CD14-positive monocyte (primary cell): ENCODE measurements at regions not wholly inside any gene's neighbourhood (a gene's known extent, or its start where the extent isn't known, plus 50 kb on each side); places are given as distances from the start of the nearest gene placed in this dataset.

Source experiments
- DNase-seq, 3 donors: peaks; one replicate each; pipeline ENCODE4 v3.0.0-alpha.2; 2011 to 2022
- H2AFZ ChIP-seq: 2 replicates; pipeline ENCODE4 v1.6.0; 2012; ENCODE audit warnings: mild to moderate bottlenecking, low read depth, low read length, inconsistent platforms; ENCODE audit not compliant: insufficient read depth, poor library complexity, severe bottlenecking
- H3K27ac ChIP-seq, 2 donors: 1 replicate in 1 of 2; 2 replicates in 1 of 2; pipeline ENCODE4 v1.5.1; 2012 to 2013; ENCODE audit warnings: low read length in 2 of 2, control low read depth in 1 of 2, inconsistent platforms in 1 of 2, low read depth in 1 of 2, mild to moderate bottlenecking in 1 of 2
- H3K27me3 ChIP-seq, 2 donors: one replicate each; pipeline versions ENCODE4 v1.6.0 to v1.6.1; 2011 to 2013; ENCODE audit warnings: low read length in 2 of 2; ENCODE audit not compliant: control insufficient read depth in 2 of 2, insufficient read depth in 2 of 2
- H3K36me3 ChIP-seq, 2 donors: replicated peaks in 1 of 2; 1 replicate in 1 of 2; 2 replicates in 1 of 2; pipeline versions ENCODE4 v1.5.1 to v1.6.1; 2012 to 2013; ENCODE audit warnings: low read length in 2 of 2, control low read depth in 1 of 2, inconsistent platforms in 1 of 2, mild to moderate bottlenecking in 1 of 2; ENCODE audit not compliant: insufficient read depth in 2 of 2, control insufficient read depth in 1 of 2
- H3K4me1 ChIP-seq, 2 donors: 1 replicate in 1 of 2; 2 replicates in 1 of 2; pipeline versions ENCODE4 v1.5.1 to v1.6.1; 2012 to 2013; ENCODE audit warnings: low read length in 2 of 2, control low read depth in 1 of 2, inconsistent platforms in 1 of 2, mild to moderate bottlenecking in 1 of 2, moderate library complexity in 1 of 2; ENCODE audit not compliant: insufficient read depth in 2 of 2, control insufficient read depth in 1 of 2
- H3K4me2 ChIP-seq: replicated peaks from 2 replicates; pipeline ENCODE3; 2012; ENCODE audit warnings: low read length, moderate library complexity, mild to moderate bottlenecking; ENCODE audit not compliant: poor library complexity, severe bottlenecking; ENCODE audit errors: extremely low read depth
- H3K4me3 ChIP-seq, 3 experiments: fragments of 200-600 bp in 1 of 3; sonication (generic) in 1 of 3; replicated peaks in 1 of 3; 1 replicate in 2 of 3; 2 replicates in 1 of 3; pipeline ENCODE4 v1.5.1; 2011 to 2013; ENCODE audit warnings: low read length in 3 of 3, mild to moderate bottlenecking in 3 of 3, control low read depth in 2 of 3, low read depth in 2 of 3, inconsistent platforms in 1 of 3, moderate library complexity in 1 of 3
- H3K79me2 ChIP-seq: 2 replicates; pipeline ENCODE4 v1.6.0; 2012; ENCODE audit warnings: mild to moderate bottlenecking, control low read depth, inconsistent platforms, low read length, moderate library complexity; ENCODE audit not compliant: insufficient read depth
- H3K9ac ChIP-seq: 2 replicates; pipeline ENCODE4 v1.6.0; 2017; ENCODE audit warnings: low read length, mild to moderate bottlenecking; ENCODE audit not compliant: insufficient read depth, poor library complexity, severe bottlenecking
- H3K9me3 ChIP-seq, 2 donors: replicated peaks in 1 of 2; 1 replicate in 1 of 2; 2 replicates in 1 of 2; pipeline versions ENCODE4 v1.5.1 to v1.6.1; 2012 to 2013; ENCODE audit warnings: low read length in 2 of 2, control low read depth in 1 of 2; ENCODE audit not compliant: control insufficient read depth in 1 of 2, insufficient read depth in 1 of 2
- H4K20me1 ChIP-seq: 2 replicates; pipeline ENCODE4 v1.6.0; 2012; ENCODE audit warnings: mild to moderate bottlenecking, low read length, control low read depth, moderate library complexity; ENCODE audit not compliant: insufficient read depth
- H3K27ac Mint-ChIP-seq, 7 donors: one replicate each; pipeline ENCODE4 v1.8.0; 2020; ENCODE audit warnings: mild to moderate bottlenecking in 7 of 7, mixed read lengths in 7 of 7, moderate library complexity in 6 of 7, inconsistent platforms in 2 of 7
- H3K27me3 Mint-ChIP-seq, 3 donors: one replicate each; pipeline ENCODE4 v1.8.0; 2021 to 2022; ENCODE audit warnings: low read depth in 3 of 3, mild to moderate bottlenecking in 3 of 3, mixed read lengths in 3 of 3, moderate library complexity in 3 of 3, inconsistent platforms in 1 of 3
- H3K36me3 Mint-ChIP-seq, 2 donors: one replicate each; pipeline ENCODE4 v1.8.0; 2020; ENCODE audit warnings: mixed read lengths in 2 of 2, inconsistent platforms in 1 of 2, mild to moderate bottlenecking in 1 of 2
- H3K4me1 Mint-ChIP-seq: one replicate; pipeline ENCODE4 v1.8.0; 2020; ENCODE audit warnings: mild to moderate bottlenecking, mixed read lengths
- H3K4me3 Mint-ChIP-seq, 2 donors: one replicate each; pipeline ENCODE4 v1.8.0; 2020; ENCODE audit warnings: mild to moderate bottlenecking in 2 of 2, mixed read lengths in 2 of 2, moderate library complexity in 1 of 2
- H3K9me3 Mint-ChIP-seq, 7 donors: one replicate each; pipeline ENCODE4 v1.8.0; 2020 to 2022; ENCODE audit warnings: mixed read lengths in 7 of 7, mild to moderate bottlenecking in 6 of 7, moderate library complexity in 6 of 7, inconsistent platforms in 2 of 7
- CTCF ChIP-seq: fragments of 200-600 bp; IDR thresholded peaks from one replicate; pipeline ENCODE4 v1.8.0; 2022; ENCODE audit warnings: antibody characterized with exemption, mild to moderate bottlenecking
- WGBS: methylation state at CpG from one replicate; pipeline ENCODE4 v1.1.5; 2013; ENCODE audit warnings: missing lambda C conversion rate; ENCODE audit not compliant: insufficient coverage; 5-methylcytosine and 5-hydroxymethylcytosine counted together
- intact Hi-C, 2 donors: fragments of 100-400 bp; cut with micrococcal nuclease; formaldehyde crosslinking; loops; one replicate each; pipeline versions ENCODE4 v1.15.0 to v1.15.1; 2023

- no peak overlapping the region for H3K9ac ChIP-seq
- TF ChIP-seq CTCF, result no peak
- no CpG with 5 or more reads among the region's 1 CpG for WGBS
- no peaks in the 10 kb centered on the region for H4K20me1 ChIP-seq
- H3K4me2 ChIP-seq, result no peak overlapping the region
- H3K27me3 ChIP-seq, result no peaks in the 10 kb centered on the region
- no peaks in the 10 kb centered on the region for H3K4me1 Mint-ChIP-seq
- no peaks in the 10 kb centered on the region for H3K4me1 ChIP-seq
- no peak overlapping the region for H2AFZ ChIP-seq
- H3K36me3 Mint-ChIP-seq, result no peaks in the 10 kb centered on the region
- DNase-seq, result no peak
- no peak overlapping the region for H3K4me3 ChIP-seq
- no peak overlapping the region for H3K4me3 Mint-ChIP-seq
- no peak overlapping the region for H3K27ac Mint-ChIP-seq
- no peak overlapping the region for H3K27ac ChIP-seq
- intact Hi-C loops, result no loop called here
- H3K27me3 Mint-ChIP-seq, result no peaks in the 10 kb centered on the region
- H3K9me3 Mint-ChIP-seq, result peaks cover 0 to 15% (median 6%) of the 10 kb centered on the region in 7 donors
- no peaks in the 10 kb centered on the region for H3K79me2 ChIP-seq
- H3K36me3 ChIP-seq, result no peaks in the 10 kb centered on the region
- peaks cover 8 to 18% of the 10 kb centered on the region in 2 donors for H3K9me3 ChIP-seq
These were observed 2002.9 kb upstream of the NUDT12 start for GRCh38 chr5:105565531-105565930.

- Mint-ChIP-seq H3K27ac (no peak overlapping the region), H3K36me3 (no peaks in the 10 kb centered on the region), H3K4me3 (no peak overlapping the region), H3K27me3 (no peaks in the 10 kb centered on the region), H3K4me1 (no peaks in the 10 kb centered on the region), H3K9me3 (peaks cover 0 to 16% (median 6%) of the 10 kb centered on the region in 7 donors)
- Histone ChIP-seq H3K4me1 (no peaks in the 10 kb centered on the region), H4K20me1 (no peaks in the 10 kb centered on the region), H3K4me3 (no peak overlapping the region), H2AFZ (no peak overlapping the region), H3K79me2 (no peaks in the 10 kb centered on the region), H3K9me3 (peaks cover 8 to 18% of the 10 kb centered on the region in 2 donors), H3K36me3 (no peaks in the 10 kb centered on the region), H3K27me3 (no peaks in the 10 kb centered on the region), H3K9ac (no peak overlapping the region), H3K4me2 (no peak overlapping the region), H3K27ac (no peak overlapping the region)
- DNase-seq, result no peak
- 88% methylated on average over 8 of the region's 8 CpGs for WGBS
- intact Hi-C loops, result no loop called here
- no peak for TF ChIP-seq CTCF
These were observed 2001.3 kb upstream of the NUDT12 start for GRCh38 chr5:105563842-105564241.
